Esophagus muscularis mucosa (tissue), 2 donors: ENCODE measurements at regions not wholly inside any gene's neighbourhood (a gene's known extent, or its start where the extent isn't known, plus 50 kb on each side); places are given as distances from the start of the nearest gene placed in this dataset.

Experiments
- EP300 ChIP-seq: sonication (generic); formaldehyde crosslinking; IDR thresholded peaks from one replicate; pipeline ENCODE4 v1.6.1; 2017; ENCODE audit warnings: antibody characterized with exemption
- POLR2A ChIP-seq: fragments of 450-650 bp; IDR thresholded peaks from one replicate; pipeline ENCODE4 v1.6.1; 2017; ENCODE audit warnings: antibody characterized with exemption, moderate library complexity, mild to moderate bottlenecking, low read depth

- TF ChIP-seq POLR2A (no peak), EP300 (no peak)
These were observed 570.8 kb upstream of the GYPC start for GRCh38 chr2:126085011-126085795.
